ENCODE measurements at regions not wholly inside any gene's neighbourhood (a gene's known extent, or its start where the extent isn't known, plus 50 kb on each side); places are given as distances from the start of the nearest gene placed in this dataset.

DNA sequence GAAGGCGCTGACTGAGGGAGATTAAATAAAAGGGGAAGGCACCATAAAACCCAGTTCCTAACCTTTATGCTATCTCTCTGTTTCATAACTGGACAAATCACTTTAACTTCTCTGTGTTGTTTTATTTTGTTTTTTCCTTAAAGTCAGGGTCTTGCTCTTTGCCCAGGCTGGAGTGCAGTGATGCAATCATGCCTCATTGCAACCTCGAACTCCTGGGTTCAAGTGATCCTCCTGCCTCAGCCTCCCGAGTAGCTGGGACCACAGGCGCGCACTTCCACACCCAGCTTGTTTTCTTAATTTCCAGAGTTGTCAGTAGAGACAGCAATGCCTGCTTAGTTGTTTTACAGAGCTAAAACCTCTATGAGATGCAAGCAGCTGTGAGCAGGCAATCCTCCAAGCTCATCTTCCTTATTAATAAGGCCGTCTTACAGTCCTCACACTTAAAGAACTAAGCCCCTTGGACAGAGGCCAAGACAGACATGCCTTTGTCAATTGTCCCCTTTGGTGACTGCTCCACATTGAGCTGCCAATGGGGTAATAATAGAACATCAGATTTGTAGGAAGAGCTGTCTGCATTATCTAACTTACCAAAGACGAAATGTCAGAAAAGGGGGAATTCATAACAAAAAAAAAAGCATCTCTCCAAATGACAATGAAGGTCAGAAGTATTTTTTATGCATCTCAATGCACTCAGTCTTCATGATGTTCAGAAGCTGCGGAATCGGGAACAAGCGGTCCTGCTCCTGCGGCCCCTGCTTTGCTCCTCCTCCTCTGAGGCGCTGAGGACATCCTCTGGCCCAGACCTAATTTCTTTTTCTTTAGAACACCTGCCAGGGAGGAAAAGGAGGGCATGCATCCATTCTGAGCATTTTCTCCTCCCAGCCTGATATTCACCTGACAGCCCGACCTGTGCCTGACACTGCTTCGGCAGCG lies 62.7 kb upstream of the RNF32 start:
- TF ChIP-seq, protein P1, sequence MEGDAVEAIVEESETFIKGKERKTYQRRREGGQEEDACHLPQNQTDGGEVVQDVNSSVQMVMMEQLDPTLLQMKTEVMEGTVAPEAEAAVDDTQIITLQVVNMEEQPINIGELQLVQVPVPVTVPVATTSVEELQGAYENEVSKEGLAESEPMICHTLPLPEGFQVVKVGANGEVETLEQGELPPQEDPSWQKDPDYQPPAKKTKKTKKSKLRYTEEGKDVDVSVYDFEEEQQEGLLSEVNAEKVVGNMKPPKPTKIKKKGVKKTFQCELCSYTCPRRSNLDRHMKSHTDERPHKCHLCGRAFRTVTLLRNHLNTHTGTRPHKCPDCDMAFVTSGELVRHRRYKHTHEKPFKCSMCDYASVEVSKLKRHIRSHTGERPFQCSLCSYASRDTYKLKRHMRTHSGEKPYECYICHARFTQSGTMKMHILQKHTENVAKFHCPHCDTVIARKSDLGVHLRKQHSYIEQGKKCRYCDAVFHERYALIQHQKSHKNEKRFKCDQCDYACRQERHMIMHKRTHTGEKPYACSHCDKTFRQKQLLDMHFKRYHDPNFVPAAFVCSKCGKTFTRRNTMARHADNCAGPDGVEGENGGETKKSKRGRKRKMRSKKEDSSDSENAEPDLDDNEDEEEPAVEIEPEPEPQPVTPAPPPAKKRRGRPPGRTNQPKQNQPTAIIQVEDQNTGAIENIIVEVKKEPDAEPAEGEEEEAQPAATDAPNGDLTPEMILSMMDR (IDR thresholded peaks at IDR 0.05), result no peak
- no peak for TF ChIP-seq POLR2A (IDR thresholded peaks at IDR 0.05)

Measured in upper lobe of left lung (tissue), 4 donors.